Anterior cingulate cortex (tissue), 58 donors: ENCODE measurements at regions not wholly inside any gene's neighbourhood (a gene's known extent, or its start where the extent isn't known, plus 50 kb on each side); places are given as distances from the start of the nearest gene placed in this dataset.
"Not testable (repeated sequence)": the region's sequence is repeated elsewhere in the genome, so short reads cannot be mapped to it uniquely, and the experiment has no call there.

Experiments
- DNase-seq, 58 donors: peaks; one replicate each; lab custom pipeline; 2025; lab: John Stamatoyannopoulos, UW

DNA sequence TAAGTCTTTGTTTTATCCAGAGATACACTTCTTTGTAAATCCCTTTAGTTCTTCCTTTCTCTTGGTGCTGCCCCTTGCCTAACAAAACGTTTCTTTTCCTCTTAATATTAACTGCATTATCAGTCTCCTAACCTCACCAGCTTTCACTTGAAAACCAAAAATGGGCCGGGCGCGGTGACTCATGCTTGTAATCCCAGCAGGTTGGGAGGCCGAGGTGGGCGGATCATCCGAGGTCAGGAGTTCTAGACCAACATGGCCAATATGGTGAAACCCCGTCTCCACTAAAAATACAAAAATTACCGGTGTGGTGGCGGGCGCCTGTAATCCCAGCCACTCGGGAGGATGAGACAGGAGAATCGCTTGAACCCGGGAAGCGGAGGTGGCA is 329.8 kb upstream of the MIR17HG start:
- no peak for DNase-seq

DNA sequence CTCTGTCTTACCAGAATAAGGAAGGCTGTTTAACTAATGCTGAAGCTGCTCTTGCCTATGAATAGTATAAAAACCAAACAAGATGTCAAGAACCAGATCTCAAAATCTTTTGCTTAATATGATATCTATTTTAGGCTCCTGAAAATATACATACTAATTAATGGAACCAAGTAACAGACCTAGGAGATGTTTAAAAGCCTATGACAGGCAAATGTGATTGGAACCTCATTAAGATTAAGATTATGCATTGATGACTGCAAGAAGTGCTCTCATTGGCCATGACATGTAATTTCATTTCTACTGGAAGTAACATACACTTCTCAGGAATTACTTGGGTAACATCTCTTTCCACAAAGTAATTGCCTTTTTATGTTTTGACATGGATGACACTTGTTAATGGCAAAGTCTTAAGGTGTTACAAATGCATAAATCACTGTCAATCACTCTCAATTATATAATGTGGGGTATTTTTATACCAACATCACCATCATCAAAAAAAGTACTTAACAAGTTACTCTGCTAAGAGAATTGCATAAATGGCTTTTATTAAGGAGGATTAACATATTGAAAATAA is 326.9 kb upstream of the MIR17HG start:
- DNase-seq: no peak

GRCh38 chr13:91024157-91024792 is 323.2 kb upstream of the MIR17HG start:
- no peak for DNase-seq

DNA sequence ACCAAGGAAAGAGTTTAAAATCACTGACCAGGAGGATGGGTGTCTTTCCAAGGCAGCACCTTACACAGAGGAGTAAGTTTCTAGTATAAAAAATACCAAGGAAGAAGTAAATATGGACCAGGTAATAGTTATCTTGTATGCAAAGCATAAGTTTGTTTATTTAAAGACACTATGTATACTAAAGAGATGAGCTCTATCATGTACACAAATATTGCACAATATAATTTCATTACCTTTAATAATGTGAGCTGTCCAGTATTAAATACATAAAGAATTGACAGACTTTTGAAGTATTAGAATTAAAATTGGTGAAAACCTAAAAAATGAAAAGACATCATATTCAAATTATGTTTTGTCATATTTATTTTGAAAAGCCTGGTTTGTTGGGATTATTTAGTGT is 322.0 kb upstream of the MIR17HG start:
- no peak for DNase-seq

DNA sequence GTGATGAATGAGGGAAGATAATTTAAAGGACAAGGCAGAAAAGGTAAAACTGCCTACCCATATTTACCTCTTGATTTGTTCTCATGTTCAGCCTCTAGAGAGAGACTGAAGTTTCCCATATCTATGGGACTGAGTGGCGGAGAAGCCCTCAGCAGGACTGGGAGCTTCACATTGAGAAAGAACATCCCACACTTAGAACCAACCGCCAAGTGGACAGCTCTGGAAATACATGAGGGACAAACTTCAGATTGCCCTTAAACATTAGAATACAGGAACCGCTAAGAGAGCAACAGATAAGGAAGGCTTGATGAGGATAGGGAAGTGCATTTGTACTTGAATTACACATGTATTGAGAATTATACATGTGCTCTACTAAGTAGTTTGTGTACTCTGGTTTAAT is 316.0 kb upstream of the MIR17HG start:
- DNase-seq: no peak

DNA sequence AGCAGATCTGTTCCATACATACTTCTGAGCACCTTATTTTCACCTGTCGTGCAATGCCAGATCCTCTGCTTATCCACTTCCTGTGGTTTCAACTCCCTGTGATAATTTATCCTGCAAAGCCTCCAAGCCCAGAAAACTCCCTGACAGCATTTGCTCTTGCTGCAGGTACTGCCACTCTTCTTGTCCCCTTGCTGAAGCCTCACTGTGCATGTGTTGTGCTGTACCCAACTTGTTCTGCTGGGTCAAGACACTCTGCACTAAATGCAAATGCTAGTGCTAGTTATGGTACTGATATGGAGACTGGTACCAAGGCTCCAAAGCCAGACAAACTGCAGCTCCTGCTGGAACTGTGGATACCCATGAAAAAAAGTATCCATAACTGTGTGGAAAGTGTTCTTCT is 315.4 kb upstream of the MIR17HG start:
- DNase-seq: no peak

GRCh38 chr13:91036886-91037285 is 310.6 kb upstream of the MIR17HG start:
- no peak for DNase-seq

DNA sequence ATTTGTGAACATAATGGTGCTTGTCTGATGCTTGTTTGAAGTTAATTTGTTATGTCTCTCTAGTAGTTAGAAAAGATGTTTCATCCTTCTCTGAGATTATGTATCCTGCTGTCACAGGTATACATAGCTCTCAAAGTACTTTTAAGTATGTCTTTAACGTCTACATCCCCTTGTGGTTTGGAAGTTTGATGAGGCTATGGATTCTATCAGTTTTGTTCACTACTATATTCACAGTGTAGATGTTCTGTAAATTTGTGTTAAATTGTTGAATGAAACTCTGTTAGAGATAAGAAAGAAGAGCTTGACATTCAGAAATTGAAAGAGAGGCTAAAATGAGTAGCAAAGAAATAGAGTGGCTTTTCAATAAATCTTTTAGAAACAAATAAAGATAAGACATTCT is 304.6 kb upstream of the MIR17HG start:
- DNase-seq: no peak

DNA sequence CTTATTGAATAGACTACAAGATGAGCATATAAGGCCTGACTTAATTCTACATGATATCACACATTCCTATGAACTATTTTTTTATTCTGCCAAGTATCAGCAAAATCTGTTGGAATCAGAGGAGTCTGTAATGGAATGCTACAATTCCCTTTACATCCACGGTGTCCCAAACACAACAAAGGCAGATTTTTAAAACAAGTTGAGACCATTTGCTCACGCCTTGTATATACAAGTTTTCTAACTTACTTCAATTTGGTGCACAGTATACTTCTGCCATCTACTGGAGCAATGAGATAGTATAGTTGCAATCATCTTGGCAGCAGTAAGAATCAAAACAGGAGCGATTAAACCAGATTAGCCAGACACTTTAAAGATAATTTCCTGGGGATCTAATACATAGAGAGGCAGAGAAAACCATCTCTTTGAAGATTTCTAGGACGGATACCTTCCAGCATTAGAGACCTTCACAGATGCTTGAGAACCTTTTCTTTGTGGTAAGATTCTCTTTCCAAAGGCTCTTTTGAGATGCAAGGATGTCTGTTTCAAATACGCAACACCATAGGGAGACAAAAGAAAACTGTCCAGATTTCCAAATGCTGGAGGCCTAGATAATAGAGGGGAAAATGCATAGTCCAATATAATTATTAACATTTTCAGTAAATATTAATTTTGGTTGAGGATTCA is 302.0 kb upstream of the MIR17HG start:
- DNase-seq: peak in 1 of 58 donors; percentile 22

DNA sequence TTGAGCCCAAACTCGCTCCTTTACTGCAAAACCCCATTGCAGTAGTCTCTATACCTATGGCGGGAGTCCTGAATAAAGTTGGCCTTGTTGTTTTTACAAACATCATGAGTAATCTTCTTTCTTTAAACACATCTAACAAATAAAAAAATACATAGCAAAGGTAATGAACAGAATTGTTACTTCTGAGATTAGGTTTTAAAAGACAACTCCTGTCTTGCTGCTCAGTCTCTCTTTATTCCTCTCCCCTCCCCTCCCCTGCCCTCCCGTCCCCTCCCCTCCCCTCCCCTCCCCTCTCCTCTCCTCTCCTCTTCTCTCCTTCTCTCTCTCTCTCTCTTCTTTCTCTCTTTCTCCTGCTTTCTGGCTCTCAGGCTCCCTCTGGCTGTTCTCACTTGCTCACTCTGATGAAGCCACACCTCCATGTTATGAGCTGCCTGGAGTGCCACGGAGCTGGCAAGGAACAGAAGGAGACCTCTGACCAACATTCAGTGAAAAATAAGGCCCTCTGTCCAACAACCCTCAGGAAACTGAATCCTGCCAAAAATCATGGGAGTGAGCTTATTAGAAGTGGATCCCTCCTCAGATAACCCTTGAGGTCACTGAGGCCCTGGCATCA is 300.7 kb upstream of the MIR17HG start:
- DNase-seq: no peak

GRCh38 chr13:91050970-91051369 is 296.5 kb upstream of the MIR17HG start:
- DNase-seq: no peak

DNA sequence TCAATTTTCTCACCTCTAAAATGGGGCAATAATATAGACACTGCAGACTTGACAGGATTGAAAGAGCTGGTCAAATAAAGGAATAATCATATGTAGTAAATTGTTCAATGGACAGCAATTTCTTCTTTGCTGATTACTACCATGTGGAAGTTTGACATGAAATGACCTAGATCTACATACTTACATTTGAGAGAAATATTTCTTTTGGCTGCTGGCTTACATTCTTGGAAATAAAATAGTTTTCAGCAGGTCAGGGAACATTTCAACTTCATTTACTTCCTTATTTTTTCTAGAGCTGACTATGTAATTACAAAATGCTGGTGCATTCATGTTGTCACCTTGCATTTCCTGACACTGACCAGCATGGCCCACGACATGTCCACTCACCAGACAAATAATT is 294.6 kb upstream of the MIR17HG start:
- no peak for DNase-seq

DNA sequence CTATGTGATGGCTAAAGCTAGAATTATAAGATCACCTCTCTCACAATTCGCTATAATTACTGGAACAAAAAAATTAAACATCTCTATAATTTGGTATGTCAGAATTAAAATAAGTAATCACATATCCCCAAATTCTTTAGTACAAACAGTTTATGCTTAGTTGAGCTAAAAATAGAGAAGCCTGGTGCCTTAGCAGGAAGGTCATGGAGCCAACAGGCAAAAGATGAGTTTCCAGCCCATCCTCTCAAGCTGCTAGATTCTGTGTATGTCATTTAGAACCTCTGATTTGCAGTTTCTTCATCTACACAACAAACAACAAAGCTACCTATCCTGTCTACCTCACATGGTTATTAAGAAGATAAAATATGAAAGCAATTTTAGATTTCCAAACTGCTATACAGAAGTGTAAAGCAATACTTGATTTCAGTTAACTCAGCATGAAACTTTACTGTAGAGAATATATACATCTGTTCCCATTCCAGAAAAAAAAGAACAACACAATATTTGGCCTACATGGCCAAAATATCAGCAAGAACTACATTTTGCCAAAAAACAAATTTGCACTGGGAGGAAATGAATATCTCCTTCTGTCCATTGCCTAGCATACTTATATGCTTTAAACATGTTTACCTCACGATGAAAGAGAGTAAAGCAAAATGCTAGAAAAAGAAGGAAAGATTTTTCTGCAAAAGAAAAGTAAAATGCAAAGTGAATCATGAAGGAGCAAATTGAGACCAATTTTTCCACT is 294.0 kb upstream of the MIR17HG start:
- DNase-seq: no peak

DNA sequence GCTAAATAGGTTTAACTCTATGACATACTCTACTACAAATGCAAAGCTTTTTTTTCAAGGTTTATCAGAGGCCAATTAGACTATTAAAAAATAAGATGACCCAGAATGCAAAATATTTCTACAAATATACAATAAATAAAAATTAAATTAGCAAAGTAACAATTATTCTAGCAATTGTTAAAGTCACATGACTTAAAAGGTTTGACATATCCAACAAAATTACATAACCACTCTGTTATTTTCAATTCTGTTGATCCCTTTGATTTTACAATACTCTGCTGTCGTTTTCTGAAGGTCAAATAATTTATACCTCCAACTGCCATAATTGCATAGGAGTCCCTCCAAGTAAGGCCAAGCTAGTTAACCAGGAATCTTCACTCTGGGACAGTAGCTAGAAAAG is 292.6 kb upstream of the MIR17HG start:
- DNase-seq: no peak

DNA sequence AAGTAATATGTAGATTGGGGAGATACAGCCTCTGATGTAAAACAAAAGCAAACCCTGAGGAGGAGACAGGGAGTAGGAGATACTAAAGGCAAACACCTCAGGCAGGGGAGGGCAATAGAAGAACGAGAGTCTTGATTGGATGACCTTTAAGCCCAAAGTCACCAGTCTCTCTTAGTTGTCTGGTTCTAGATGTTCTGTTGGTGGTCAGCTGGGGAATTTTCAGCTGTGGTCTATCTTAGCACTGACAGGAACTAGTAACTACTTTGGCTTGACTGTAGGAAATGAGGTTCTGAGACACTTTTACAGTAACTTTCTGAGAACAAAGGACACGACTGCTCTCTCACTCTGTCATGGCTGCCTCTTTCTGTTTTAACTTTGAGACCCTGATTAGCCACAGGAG is 290.7 kb upstream of the MIR17HG start:
- DNase-seq: no peak

DNA sequence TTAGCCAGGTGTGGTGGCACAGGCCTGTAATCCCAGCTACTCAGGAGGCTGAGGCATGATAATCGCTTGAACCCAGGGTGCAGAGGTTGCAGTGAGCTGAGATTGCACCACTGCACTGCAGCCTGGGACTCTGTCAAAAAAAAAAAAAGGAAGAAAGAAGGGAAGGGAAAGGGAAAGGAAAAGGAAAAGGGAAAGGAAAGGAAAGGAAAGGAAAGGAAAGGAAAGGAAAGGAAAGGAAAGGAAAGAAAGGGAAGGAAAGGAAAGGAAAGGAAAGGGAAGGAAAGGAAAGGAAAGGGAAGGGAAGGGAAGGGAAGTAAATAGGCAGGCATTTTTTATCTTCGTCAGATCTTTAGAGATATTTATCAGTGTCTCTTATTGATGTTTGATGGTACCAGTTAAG is 290.0 kb upstream of the MIR17HG start:
- not testable (repeated sequence) for DNase-seq

DNA sequence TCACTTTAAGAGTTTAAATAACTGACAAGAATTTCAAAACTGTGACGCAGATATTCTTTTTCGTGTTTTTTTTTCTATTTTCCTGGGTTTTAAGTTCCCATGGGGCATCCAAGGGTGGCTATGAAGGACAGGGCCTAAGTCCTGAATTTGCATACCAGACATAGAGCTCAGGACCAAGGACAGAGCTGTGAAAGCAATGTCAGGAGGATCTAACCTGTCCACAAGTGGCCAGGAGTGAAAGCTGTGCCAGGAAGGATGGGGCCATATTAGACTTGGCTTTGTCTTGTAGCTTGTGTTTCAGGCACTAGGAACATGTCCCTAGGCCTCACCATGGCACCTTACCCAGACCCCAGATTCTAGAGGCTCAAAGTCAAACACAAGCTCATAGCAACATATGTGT is 289.4 kb upstream of the MIR17HG start:
- no peak for DNase-seq

DNA sequence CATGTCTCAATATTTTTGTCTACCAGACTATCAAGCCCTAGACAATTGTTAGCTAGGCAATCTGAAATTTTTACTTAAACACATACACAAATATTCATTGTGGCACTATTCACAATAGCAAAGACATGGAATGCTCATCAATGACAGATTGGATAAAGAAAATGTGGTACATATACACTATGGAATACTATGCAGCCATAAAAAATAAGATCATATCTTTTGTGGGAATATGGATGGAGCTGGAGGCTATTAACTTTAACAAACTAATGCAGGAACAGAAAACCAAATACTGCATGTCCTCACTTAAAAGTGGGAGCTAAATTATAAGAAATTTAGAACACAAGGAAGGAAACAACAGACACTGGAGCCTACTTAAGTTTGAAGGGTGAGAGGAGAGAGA is 288.6 kb upstream of the MIR17HG start:
- DNase-seq: no peak

DNA sequence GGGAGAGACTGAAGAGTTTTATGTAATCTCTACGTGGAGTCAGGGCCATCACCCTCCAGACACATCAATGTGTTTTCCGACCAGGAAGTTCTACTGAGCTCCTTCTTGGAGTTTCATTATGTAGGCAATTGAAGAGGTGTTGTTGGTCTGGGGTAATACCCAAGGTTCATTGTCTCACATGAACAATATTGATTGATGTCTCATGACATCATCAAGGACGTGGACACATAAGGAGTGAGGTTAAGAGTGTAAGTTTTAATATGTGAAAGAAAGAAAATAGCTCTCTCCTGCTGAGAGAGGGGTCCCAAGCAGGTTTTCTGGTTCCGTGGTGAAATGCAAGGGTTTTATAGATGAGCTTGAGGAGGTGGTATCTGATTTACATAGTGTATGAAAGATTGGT is 280.7 kb upstream of the MIR17HG start:
- no peak for DNase-seq

DNA sequence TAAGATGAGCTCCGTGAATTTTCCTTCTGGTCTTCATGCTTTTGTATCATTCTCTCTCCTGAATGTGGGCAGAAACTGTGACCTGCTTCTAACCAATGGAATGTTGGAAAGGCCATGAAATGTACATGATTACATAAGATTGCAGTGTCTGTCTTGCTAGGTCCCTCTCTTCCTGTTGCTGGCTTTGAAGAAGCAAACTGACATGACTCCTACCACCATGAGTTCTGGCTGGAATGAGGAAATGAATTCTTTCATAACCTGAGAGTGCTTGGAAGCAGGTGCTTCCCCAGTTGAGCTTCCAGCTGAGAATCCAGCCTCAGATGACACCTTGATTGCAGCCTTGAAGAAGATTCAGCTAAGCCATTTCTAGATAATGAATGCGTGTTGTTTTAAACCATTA is 275.0 kb upstream of the MIR17HG start:
- no peak for DNase-seq

DNA sequence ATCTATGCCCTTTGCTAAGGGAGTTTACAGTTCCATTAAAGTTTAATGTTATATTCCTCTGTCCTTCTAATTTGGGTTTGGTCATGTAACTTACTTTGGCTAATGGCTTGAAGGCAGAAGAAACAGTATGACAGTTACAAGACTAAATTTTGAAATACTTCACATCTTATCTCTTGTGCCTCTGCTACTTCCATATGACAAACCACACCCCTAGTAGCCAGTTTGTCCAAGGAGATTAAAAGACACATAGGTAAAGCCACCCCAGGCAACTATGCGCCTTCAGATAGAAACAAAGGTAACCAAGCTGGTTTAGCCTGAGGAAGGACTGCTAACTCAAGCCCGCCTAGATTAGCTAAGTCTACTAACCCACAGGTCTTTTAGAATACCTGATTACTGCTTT is 273.4 kb upstream of the MIR17HG start:
- no peak for DNase-seq
